Lower lobe of right lung (tissue), 2 donors: ENCODE measurements at regions not wholly inside any gene's neighbourhood (a gene's known extent, or its start where the extent isn't known, plus 50 kb on each side); places are given as distances from the start of the nearest gene placed in this dataset.

ENCODE experiments used
- ATAC-seq, 2 donors: fragments of 200-7000 bp; cut with Tn5 transposase; one replicate each; pipeline ENCODE4 v1.9.1; 2020 to 2022; ENCODE audit warnings: mild to moderate bottlenecking in 2 of 2, moderate library complexity in 2 of 2
- DNase-seq: peaks from one replicate; pipeline ENCODE4 v3.0.0-alpha.2; 2020
- H3K27ac ChIP-seq: fragments of 200-600 bp; one replicate; pipeline ENCODE4 v1.8.0; 2022
- H3K27me3 ChIP-seq: fragments of 200-600 bp; one replicate; pipeline ENCODE4 v1.8.0; 2022; ENCODE audit warnings: low read depth
- H3K36me3 ChIP-seq: fragments of 200-600 bp; one replicate; pipeline ENCODE4 v1.8.0; 2022; ENCODE audit warnings: mild to moderate bottlenecking
- H3K4me1 ChIP-seq: fragments of 200-600 bp; one replicate; pipeline ENCODE4 v1.8.0; 2022
- H3K4me3 ChIP-seq: fragments of 200-600 bp; one replicate; pipeline ENCODE4 v1.8.0; 2022; ENCODE audit warnings: mild to moderate bottlenecking
- H3K9me3 ChIP-seq: fragments of 200-600 bp; one replicate; pipeline ENCODE4 v1.8.0; 2022
- CTCF ChIP-seq: fragments of 200-600 bp; IDR thresholded peaks from one replicate; pipeline ENCODE4 v1.8.0; 2022; ENCODE audit warnings: antibody characterized with exemption, mild to moderate bottlenecking
- intact Hi-C: fragments of 100-400 bp; cut with DNase I; formaldehyde crosslinking; loops from one replicate; pipeline ENCODE4 v1.11.0; 2022
- donor health status: DM: no; HTN: yes; CAD: no; lungs with severe emphysema.

- ATAC-seq, result no peak
- no peak for TF ChIP-seq CTCF
- H3K4me1 ChIP-seq, result no peaks in the 10 kb centered on the region
- intact Hi-C loops, result no loop called here
- no peak overlapping the region for H3K4me3 ChIP-seq
- H3K9me3 ChIP-seq, result no peaks in the 10 kb centered on the region
- no peaks in the 10 kb centered on the region for H3K27me3 ChIP-seq
- no peak overlapping the region for H3K27ac ChIP-seq
- H3K36me3 ChIP-seq, result no peaks in the 10 kb centered on the region
- no peak for DNase-seq
Observed at GRCh38 chr14:62253911-62254310, 491.7 kb downstream of the SNAPC1 start.

- Histone ChIP-seq H3K4me3 (no peak overlapping the region), H3K36me3 (no peaks in the 10 kb centered on the region), H3K27me3 (no peaks in the 10 kb centered on the region), H3K4me1 (no peaks in the 10 kb centered on the region), H3K27ac (no peak overlapping the region), H3K9me3 (no peaks in the 10 kb centered on the region)
- DNase-seq (no peak), ATAC-seq (no peak)
- TF ChIP-seq CTCF, result no peak
- intact Hi-C loops, result no loop called here
Observed at GRCh38 chr14:62269204-62269603, 507.0 kb downstream of the SNAPC1 start.

- no peaks in the 10 kb centered on the region for H3K9me3 ChIP-seq
- H3K4me3 ChIP-seq, result no peak overlapping the region
- no peak overlapping the region for H3K27ac ChIP-seq
- DNase-seq, result no peak
- no peaks in the 10 kb centered on the region for H3K4me1 ChIP-seq
- no peak for ATAC-seq
- intact Hi-C loops, result no loop called here
- H3K36me3 ChIP-seq, result no peaks in the 10 kb centered on the region
- no peaks in the 10 kb centered on the region for H3K27me3 ChIP-seq
- no peak for TF ChIP-seq CTCF
Observed at GRCh38 chr14:62270236-62270635, 508.0 kb downstream of the SNAPC1 start.

- no peak for DNase-seq
- Histone ChIP-seq H3K9me3 (no peaks in the 10 kb centered on the region), H3K4me1 (no peaks in the 10 kb centered on the region), H3K27me3 (no peaks in the 10 kb centered on the region), H3K27ac (no peak overlapping the region), H3K4me3 (no peak overlapping the region), H3K36me3 (no peaks in the 10 kb centered on the region)
- intact Hi-C loops, result no loop called here
- no peak for ATAC-seq
- no peak for TF ChIP-seq CTCF
Observed at GRCh38 chr14:62280366-62280765, 518.1 kb downstream of the SNAPC1 start.

GRCh38 chr14:62283837-62284236, 521.6 kb downstream of the SNAPC1 start:
- H3K27ac ChIP-seq, result no peak overlapping the region
- H3K4me3 ChIP-seq, result no peak overlapping the region
- H3K9me3 ChIP-seq, result no peaks in the 10 kb centered on the region
- no peaks in the 10 kb centered on the region for H3K27me3 ChIP-seq
- no peaks in the 10 kb centered on the region for H3K36me3 ChIP-seq
- intact Hi-C loops, result no loop called here
- DNase-seq (no peak), ATAC-seq (no peak)
- no peaks in the 10 kb centered on the region for H3K4me1 ChIP-seq
- TF ChIP-seq CTCF, result no peak

GRCh38 chr14:62289471-62289870, 527.3 kb downstream of the SNAPC1 start:
- Histone ChIP-seq H3K27me3 (no peaks in the 10 kb centered on the region), H3K27ac (no peak overlapping the region), H3K4me1 (no peaks in the 10 kb centered on the region), H3K9me3 (no peaks in the 10 kb centered on the region), H3K36me3 (no peaks in the 10 kb centered on the region), H3K4me3 (no peak overlapping the region)
- intact Hi-C loops, result no loop called here
- no peak for TF ChIP-seq CTCF
- ATAC-seq, result no peak
- DNase-seq, result no peak
